HEK293 (cell line): ENCODE measurements at regions not wholly inside any gene's neighbourhood (a gene's known extent, or its start where the extent isn't known, plus 50 kb on each side); places are given as distances from the start of the nearest gene placed in this dataset.
A peak's percentile ranks its signal among the peaks of the same experiment; 100 is the strongest.

Experiments used
- CTCF ChIA-PET: fragments of 350-600 bp; formaldehyde crosslinking; extraction: SDS; loops from one replicate; lab custom pipeline; 2021; ENCODE audit warnings: antibody characterized with exemption; lab: Yijun Ruan, JAX
- POLR2A ChIA-PET: fragments of 300-600 bp; formaldehyde crosslinking; extraction: SDS; loops from one replicate; lab custom pipeline; 2020; ENCODE audit warnings: antibody characterized with exemption, inconsistent platforms; lab: Yijun Ruan, JAX
- H3K27ac ChIP-seq: fragments of 200-500 bp; sonication (Bioruptor generic); 2 replicates; pipeline ENCODE4 v1.5.1; 2014; ENCODE audit warnings: low read depth, low read length, control low read depth, inconsistent platforms; ENCODE audit errors: extremely low read depth
- H3K36me3 ChIP-seq, 2 experiments: fragments of 200-500 bp in 1 of 2; sonication (Bioruptor generic) in 1 of 2; 1 replicate in 1 of 2; 2 replicates in 1 of 2; pipeline ENCODE4 v1.5.1; 2014 to 2017; ENCODE audit warnings: inconsistent platforms in 2 of 2, low read length in 2 of 2; ENCODE audit not compliant: control insufficient read depth in 2 of 2, insufficient read depth in 1 of 2
- H3K4me1 ChIP-seq: fragments of 200-500 bp; sonication (Bioruptor generic); 2 replicates; pipeline ENCODE4 v1.5.1; 2014; ENCODE audit warnings: mild to moderate bottlenecking, low read length, inconsistent platforms; ENCODE audit not compliant: control insufficient read depth, insufficient read depth
- H3K4me3 ChIP-seq: 2 replicates; pipeline ENCODE4 v1.5.1; 2011; ENCODE audit warnings: low read depth, mild to moderate bottlenecking, control low read depth, low read length, moderate library complexity
- H3K9me3 ChIP-seq: fragments of 200-500 bp; sonication (Bioruptor generic); 2 replicates; pipeline ENCODE4 v1.5.1; 2014; ENCODE audit warnings: low read depth, low read length, inconsistent platforms; ENCODE audit not compliant: control insufficient read depth, insufficient read depth
- MEIS1 ChIP-seq: sonication (generic); formaldehyde crosslinking; IDR thresholded peaks from 2 replicates; pipeline ENCODE4 v1.8.1; 2022; ENCODE audit warnings: missing genetic modification reagents, mild to moderate bottlenecking, borderline replicate concordance
- ZNF366 ChIP-seq: fragments of 450-650 bp; formaldehyde crosslinking; conservative IDR thresholded peaks from 2 replicates; pipeline ENCODE4 v1.5.1; 2016; ENCODE audit warnings: missing biosample characterization, missing genetic modification characterization
- ZNF654 ChIP-seq: fragments of 450-650 bp; formaldehyde crosslinking; IDR thresholded peaks from 2 replicates; pipeline ENCODE4 v1.5.1; 2016; ENCODE audit warnings: low read depth, missing biosample characterization, missing genetic modification characterization
- ZNF677 ChIP-seq: fragments of 450-650 bp; IDR thresholded peaks from 2 replicates; pipeline ENCODE4 v1.5.0; 2018; ENCODE audit warnings: missing biosample characterization, mild to moderate bottlenecking, missing genetic modification characterization, moderate library complexity
- TF ChIP-seq, protein P1 (sequence below): fragments of 450-650 bp; formaldehyde crosslinking; IDR thresholded peaks from 2 replicates; pipeline ENCODE4 v1.5.1; 2016; ENCODE audit warnings: missing biosample characterization, missing genetic modification characterization
- TF ChIP-seq, protein P2 (sequence below): sonication (generic); formaldehyde crosslinking; IDR thresholded peaks from 2 replicates; pipeline ENCODE4 v1.8.1; 2022; ENCODE audit warnings: mild to moderate bottlenecking, moderate library complexity, missing genetic modification reagents
- TF ChIP-seq, protein P3 (sequence below): fragments of 450-650 bp; formaldehyde crosslinking; IDR thresholded peaks from 2 replicates; pipeline ENCODE4 v1.5.1; 2016; ENCODE audit warnings: missing biosample characterization, missing genetic modification characterization
- TF ChIP-seq, protein P4 (sequence below): fragments of 450-650 bp; formaldehyde crosslinking; IDR thresholded peaks from 2 replicates; pipeline ENCODE4 v1.5.1; 2017; ENCODE audit warnings: missing biosample characterization, missing genetic modification characterization
- TF ChIP-seq, protein P5 (sequence below): fragments of 450-650 bp; formaldehyde crosslinking; IDR thresholded peaks from 2 replicates; pipeline ENCODE4 v1.5.1; 2016; ENCODE audit warnings: missing biosample characterization, missing genetic modification characterization
- TF ChIP-seq, protein P6 (sequence below): fragments of 450-650 bp; formaldehyde crosslinking; optimal IDR thresholded peaks from 2 replicates; pipeline ENCODE3; 2016; ENCODE audit warnings: missing biosample characterization, mild to moderate bottlenecking, missing genetic modification characterization

DNA sequence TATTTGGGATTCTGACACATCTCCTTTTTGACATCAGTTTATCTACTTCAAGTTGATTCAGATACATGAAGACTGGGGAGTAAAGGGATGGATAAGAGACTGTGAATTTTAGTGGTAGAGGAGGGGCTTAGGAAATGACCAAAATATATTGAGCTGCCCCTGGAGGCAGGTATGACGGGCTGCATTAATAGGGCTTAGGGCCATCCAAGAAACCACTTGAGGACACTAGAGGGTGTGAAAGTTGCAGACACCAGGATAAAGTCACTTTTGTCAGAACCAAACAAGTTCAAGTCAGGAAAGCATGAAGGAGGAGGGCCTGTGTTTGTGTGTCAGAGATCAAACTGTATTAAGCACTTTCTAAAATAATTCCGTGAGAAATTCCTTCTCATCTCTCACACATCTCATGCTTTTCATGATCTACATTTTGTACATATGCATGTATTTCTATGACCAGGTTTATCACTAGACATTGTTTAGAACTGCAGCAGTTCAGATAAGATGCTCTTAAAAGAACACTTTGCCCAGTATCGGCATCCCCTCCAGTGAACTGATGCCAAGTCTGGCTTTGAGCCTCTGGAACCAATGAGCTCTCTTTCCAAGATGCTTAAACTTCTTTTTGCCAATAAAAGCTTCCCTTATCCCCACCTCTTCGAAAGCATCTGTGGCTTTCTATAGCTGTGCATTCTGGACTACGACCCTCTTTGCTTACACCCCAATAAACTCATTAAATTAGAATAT is 136.9 kb downstream of the SLC38A1 start:
- CTCF ChIA-PET: no interaction called here
- peaks cover 9% of the 10 kb centered on the region for H3K4me1 ChIP-seq
- no peak overlapping the region for H3K27ac ChIP-seq
- POLR2A ChIA-PET: no interaction called here
- no peaks in the 10 kb centered on the region for H3K9me3 ChIP-seq
- no peaks in the 10 kb centered on the region for H3K36me3 ChIP-seq
- peak; percentile 28; the same call in 1 of the 2 replicates for TF ChIP-seq ZNF654 (tag by site-specific recombination)
- TF ChIP-seq, protein P1, sequence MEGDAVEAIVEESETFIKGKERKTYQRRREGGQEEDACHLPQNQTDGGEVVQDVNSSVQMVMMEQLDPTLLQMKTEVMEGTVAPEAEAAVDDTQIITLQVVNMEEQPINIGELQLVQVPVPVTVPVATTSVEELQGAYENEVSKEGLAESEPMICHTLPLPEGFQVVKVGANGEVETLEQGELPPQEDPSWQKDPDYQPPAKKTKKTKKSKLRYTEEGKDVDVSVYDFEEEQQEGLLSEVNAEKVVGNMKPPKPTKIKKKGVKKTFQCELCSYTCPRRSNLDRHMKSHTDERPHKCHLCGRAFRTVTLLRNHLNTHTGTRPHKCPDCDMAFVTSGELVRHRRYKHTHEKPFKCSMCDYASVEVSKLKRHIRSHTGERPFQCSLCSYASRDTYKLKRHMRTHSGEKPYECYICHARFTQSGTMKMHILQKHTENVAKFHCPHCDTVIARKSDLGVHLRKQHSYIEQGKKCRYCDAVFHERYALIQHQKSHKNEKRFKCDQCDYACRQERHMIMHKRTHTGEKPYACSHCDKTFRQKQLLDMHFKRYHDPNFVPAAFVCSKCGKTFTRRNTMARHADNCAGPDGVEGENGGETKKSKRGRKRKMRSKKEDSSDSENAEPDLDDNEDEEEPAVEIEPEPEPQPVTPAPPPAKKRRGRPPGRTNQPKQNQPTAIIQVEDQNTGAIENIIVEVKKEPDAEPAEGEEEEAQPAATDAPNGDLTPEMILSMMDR (tag by site-specific recombination): peak; percentile 82
- TF ChIP-seq, protein P2, sequence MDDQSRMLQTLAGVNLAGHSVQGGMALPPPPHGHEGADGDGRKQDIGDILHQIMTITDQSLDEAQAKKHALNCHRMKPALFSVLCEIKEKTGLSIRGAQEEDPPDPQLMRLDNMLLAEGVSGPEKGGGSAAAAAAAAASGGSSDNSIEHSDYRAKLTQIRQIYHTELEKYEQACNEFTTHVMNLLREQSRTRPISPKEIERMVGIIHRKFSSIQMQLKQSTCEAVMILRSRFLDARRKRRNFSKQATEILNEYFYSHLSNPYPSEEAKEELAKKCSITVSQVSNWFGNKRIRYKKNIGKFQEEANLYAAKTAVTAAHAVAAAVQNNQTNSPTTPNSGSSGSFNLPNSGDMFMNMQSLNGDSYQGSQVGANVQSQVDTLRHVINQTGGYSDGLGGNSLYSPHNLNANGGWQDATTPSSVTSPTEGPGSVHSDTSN (CRISPR knock-in tag): no peak
- TF ChIP-seq, all 188 proteins: peak for 2
- no peak overlapping the region for H3K4me3 ChIP-seq

DNA sequence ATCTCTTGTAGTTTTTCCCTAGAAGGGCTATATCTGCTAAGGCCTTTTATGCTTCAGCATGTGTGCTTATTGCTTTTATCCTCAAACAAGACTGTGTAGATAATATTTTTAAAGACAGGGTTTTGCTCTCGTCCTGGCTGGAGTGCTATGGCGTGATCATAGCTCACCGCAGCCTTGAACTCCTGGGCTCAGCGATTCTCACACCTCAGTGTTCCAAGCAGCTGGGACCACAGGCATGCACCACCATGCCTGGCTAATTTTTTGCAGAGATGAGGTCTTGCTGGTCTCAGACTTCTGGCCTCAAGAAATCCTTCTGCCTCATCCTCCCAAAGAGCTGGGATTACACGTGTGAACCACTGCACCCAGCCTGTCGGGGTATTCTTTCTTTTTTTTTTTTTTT is 137.3 kb upstream of the SCAF11 start:
- peaks cover 11% of the 10 kb centered on the region for H3K4me1 ChIP-seq
- H3K27ac ChIP-seq: no peak overlapping the region
- H3K36me3 ChIP-seq: no peaks in the 10 kb centered on the region
- H3K4me3 ChIP-seq: no peak overlapping the region
- no peaks in the 10 kb centered on the region for H3K9me3 ChIP-seq
- POLR2A ChIA-PET: no interaction called here
- CTCF ChIA-PET: interaction anchor here (0.7 to 1.1 kb wide), 4 partner anchors 58 to 894 kb away, joined by 3 to 4 read pairs (median 4); no protein-coding TSS in a partner anchor
- TF ChIP-seq MEIS1 (CRISPR knock-in tag) (no peak), ZNF366 (tag by site-specific recombination) (no peak), ZNF677 (tag by site-specific recombination) (no peak)
- TF ChIP-seq, protein P3, sequence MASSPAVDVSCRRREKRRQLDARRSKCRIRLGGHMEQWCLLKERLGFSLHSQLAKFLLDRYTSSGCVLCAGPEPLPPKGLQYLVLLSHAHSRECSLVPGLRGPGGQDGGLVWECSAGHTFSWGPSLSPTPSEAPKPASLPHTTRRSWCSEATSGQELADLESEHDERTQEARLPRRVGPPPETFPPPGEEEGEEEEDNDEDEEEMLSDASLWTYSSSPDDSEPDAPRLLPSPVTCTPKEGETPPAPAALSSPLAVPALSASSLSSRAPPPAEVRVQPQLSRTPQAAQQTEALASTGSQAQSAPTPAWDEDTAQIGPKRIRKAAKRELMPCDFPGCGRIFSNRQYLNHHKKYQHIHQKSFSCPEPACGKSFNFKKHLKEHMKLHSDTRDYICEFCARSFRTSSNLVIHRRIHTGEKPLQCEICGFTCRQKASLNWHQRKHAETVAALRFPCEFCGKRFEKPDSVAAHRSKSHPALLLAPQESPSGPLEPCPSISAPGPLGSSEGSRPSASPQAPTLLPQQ (tag by site-specific recombination): no peak
- TF ChIP-seq, protein P4, sequence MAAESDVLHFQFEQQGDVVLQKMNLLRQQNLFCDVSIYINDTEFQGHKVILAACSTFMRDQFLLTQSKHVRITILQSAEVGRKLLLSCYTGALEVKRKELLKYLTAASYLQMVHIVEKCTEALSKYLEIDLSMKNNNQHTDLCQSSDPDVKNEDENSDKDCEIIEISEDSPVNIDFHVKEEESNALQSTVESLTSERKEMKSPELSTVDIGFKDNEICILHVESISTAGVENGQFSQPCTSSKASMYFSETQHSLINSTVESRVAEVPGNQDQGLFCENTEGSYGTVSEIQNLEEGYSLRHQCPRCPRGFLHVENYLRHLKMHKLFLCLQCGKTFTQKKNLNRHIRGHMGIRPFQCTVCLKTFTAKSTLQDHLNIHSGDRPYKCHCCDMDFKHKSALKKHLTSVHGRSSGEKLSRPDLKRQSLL (tag by site-specific recombination): no peak
- TF ChIP-seq, protein P5, sequence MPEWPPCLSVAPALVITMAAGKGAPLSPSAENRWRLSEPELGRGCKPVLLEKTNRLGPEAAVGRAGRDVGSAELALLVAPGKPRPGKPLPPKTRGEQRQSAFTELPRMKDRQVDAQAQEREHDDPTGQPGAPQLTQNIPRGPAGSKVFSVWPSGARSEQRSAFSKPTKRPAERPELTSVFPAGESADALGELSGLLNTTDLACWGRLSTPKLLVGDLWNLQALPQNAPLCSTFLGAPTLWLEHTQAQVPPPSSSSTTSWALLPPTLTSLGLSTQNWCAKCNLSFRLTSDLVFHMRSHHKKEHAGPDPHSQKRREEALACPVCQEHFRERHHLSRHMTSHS (tag by site-specific recombination): no peak
- TF ChIP-seq, protein P6, sequence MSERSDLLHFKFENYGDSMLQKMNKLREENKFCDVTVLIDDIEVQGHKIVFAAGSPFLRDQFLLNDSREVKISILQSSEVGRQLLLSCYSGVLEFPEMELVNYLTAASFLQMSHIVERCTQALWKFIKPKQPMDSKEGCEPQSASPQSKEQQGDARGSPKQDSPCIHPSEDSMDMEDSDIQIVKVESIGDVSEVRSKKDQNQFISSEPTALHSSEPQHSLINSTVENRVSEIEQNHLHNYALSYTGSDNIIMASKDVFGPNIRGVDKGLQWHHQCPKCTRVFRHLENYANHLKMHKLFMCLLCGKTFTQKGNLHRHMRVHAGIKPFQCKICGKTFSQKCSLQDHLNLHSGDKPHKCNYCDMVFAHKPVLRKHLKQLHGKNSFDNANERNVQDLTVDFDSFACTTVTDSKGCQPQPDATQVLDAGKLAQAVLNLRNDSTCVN: no peak
- TF ChIP-seq, all 188 proteins: peak for 0
